Fibroblast of lung (primary cell): ENCODE measurements at regions not wholly inside any gene's neighbourhood (a gene's known extent, or its start where the extent isn't known, plus 50 kb on each side); places are given as distances from the start of the nearest gene placed in this dataset.
"Not testable (repeated sequence)": the region's sequence is repeated elsewhere in the genome, so short reads cannot be mapped to it uniquely, and the experiment has no call there.

ENCODE experiments used
- DNase-seq, 2 donors: peaks; one replicate each; pipeline versions ENCODE4 v3.0.0 to v3.0.0-alpha.2; 2010; ENCODE audit warnings: low read depth in 2 of 2
- H2AFZ ChIP-seq: 2 replicates; pipeline ENCODE4 v1.5.1; 2012; ENCODE audit warnings: low read length, control low read depth, inconsistent platforms
- H3K27ac ChIP-seq: 2 replicates; pipeline ENCODE4 v1.5.1; 2011; ENCODE audit warnings: low read length, control low read depth; ENCODE audit not compliant: insufficient read depth
- H3K27me3 ChIP-seq: 2 replicates; pipeline ENCODE4 v1.5.1; 2011; ENCODE audit warnings: mild to moderate bottlenecking, low read length; ENCODE audit not compliant: control insufficient read depth, insufficient read depth
- H3K36me3 ChIP-seq: 2 replicates; pipeline ENCODE4 v1.5.1; 2011; ENCODE audit warnings: low read length; ENCODE audit not compliant: control insufficient read depth, insufficient read depth
- H3K4me1 ChIP-seq: 2 replicates; pipeline ENCODE4 v1.5.1; 2011; ENCODE audit warnings: low read length; ENCODE audit not compliant: control insufficient read depth, insufficient read depth; ENCODE audit errors: extremely low read depth
- H3K4me2 ChIP-seq: 2 replicates; pipeline ENCODE4 v1.5.1; 2011; ENCODE audit warnings: low read length, control low read depth; ENCODE audit not compliant: insufficient read depth; ENCODE audit errors: extremely low read depth
- H3K4me3 ChIP-seq, 4 experiments: fragments of 200-600 bp in 1 of 4; sonication (generic) in 1 of 4; replicated peaks in 1 of 4; 2 replicates each; pipeline ENCODE4 v1.5.1; 2011 to 2016; ENCODE audit warnings: low read length in 4 of 4, low read depth in 3 of 4, mild to moderate bottlenecking in 3 of 4, control low read depth in 2 of 4, inconsistent platforms in 1 of 4, mixed read lengths in 1 of 4; ENCODE audit not compliant: insufficient read depth in 1 of 4; ENCODE audit errors: control extremely low read depth in 1 of 4
- H3K79me2 ChIP-seq: 2 replicates; pipeline ENCODE4 v1.5.1; 2012; ENCODE audit warnings: mild to moderate bottlenecking, low read length, inconsistent platforms; ENCODE audit not compliant: control insufficient read depth, insufficient read depth
- H3K9ac ChIP-seq: 2 replicates; pipeline ENCODE4 v1.5.1; 2011; ENCODE audit warnings: mild to moderate bottlenecking, low read length, control low read depth; ENCODE audit not compliant: insufficient read depth
- H3K9me3 ChIP-seq: 2 replicates; pipeline ENCODE4 v1.5.1; 2012; ENCODE audit warnings: low read depth, low read length; ENCODE audit not compliant: control insufficient read depth, insufficient read depth
- H4K20me1 ChIP-seq: 2 replicates; pipeline ENCODE4 v1.5.1; 2011; ENCODE audit warnings: low read length; ENCODE audit not compliant: control insufficient read depth, insufficient read depth; ENCODE audit errors: extremely low read depth
- CTCF ChIP-seq, 2 donors: IDR thresholded peaks in 1 of 2; conservative IDR thresholded peaks in 1 of 2; 1 replicate in 1 of 2; 2 replicates in 1 of 2; pipeline ENCODE4 v1.5.1; 2011 to 2012; ENCODE audit warnings: low read length in 2 of 2, control low read depth in 1 of 2, inconsistent platforms in 1 of 2, low read depth in 1 of 2, mild to moderate bottlenecking in 1 of 2
- EZH2 ChIP-seq: IDR thresholded peaks from 2 replicates; pipeline ENCODE4 v1.5.1; 2012; ENCODE audit warnings: low read length, control low read depth, mild to moderate bottlenecking; ENCODE audit errors: missing control alignments

GRCh38 chr6:82111818-82112217 is 135.7 kb downstream of the IBTK start:
- H3K27me3 ChIP-seq = no peaks in the 10 kb centered on the region
- H3K4me2 ChIP-seq = no peak overlapping the region
- no peak for TF ChIP-seq CTCF (conservative IDR thresholded peaks at IDR 0.05 in 1 of 2, IDR thresholded peaks at IDR 0.05 in 1 of 2; ENCODE audit: low read depth in 1 of 2, low read length in 2 of 2)
- no peak for TF ChIP-seq EZH2
- no peaks in the 10 kb centered on the region for H3K36me3 ChIP-seq
- no peaks in the 10 kb centered on the region for H4K20me1 ChIP-seq
- no peak overlapping the region for H2AFZ ChIP-seq
- H3K4me3 ChIP-seq = no peak overlapping the region
- H3K79me2 ChIP-seq = no peaks in the 10 kb centered on the region
- no peak overlapping the region for H3K27ac ChIP-seq
- no peaks in the 10 kb centered on the region for H3K9me3 ChIP-seq
- no peak overlapping the region for H3K9ac ChIP-seq
- no peaks in the 10 kb centered on the region for H3K4me1 ChIP-seq
- no peak for DNase-seq

GRCh38 chr6:82111114-82111513 is 136.4 kb downstream of the IBTK start:
- Histone ChIP-seq H3K27me3 (no peaks in the 10 kb centered on the region), H3K9ac (no peak overlapping the region), H2AFZ (no peak overlapping the region), H3K4me3 (no peak overlapping the region), H3K27ac (no peak overlapping the region), H3K4me2 (no peak overlapping the region), H3K9me3 (no peaks in the 10 kb centered on the region), H4K20me1 (no peaks in the 10 kb centered on the region), H3K36me3 (no peaks in the 10 kb centered on the region), H3K4me1 (no peaks in the 10 kb centered on the region), H3K79me2 (no peaks in the 10 kb centered on the region)
- no peak for DNase-seq
- TF ChIP-seq CTCF (conservative IDR thresholded peaks at IDR 0.05 in 1 of 2, IDR thresholded peaks at IDR 0.05 in 1 of 2; ENCODE audit: low read depth in 1 of 2, low read length in 2 of 2) = no peak
- no peak for TF ChIP-seq EZH2

- not testable (repeated sequence) for H3K79me2 ChIP-seq, H3K4me2 ChIP-seq, H3K36me3 ChIP-seq, DNase-seq, H3K9me3 ChIP-seq, H4K20me1 ChIP-seq, H3K9ac ChIP-seq, H3K4me3 ChIP-seq, H3K4me1 ChIP-seq, H3K27me3 ChIP-seq, H3K27ac ChIP-seq, H2AFZ ChIP-seq
Observed at GRCh38 chr6:82103171-82103570, 144.4 kb downstream of the IBTK start.

GRCh38 chr6:82101374-82102114 is 146.0 kb downstream of the IBTK start:
- not testable (repeated sequence) for DNase-seq, H3K9ac ChIP-seq, H3K79me2 ChIP-seq, H3K4me2 ChIP-seq, H3K4me3 ChIP-seq, H3K27ac ChIP-seq, H3K36me3 ChIP-seq, H4K20me1 ChIP-seq, H3K9me3 ChIP-seq, H3K4me1 ChIP-seq, H2AFZ ChIP-seq, H3K27me3 ChIP-seq

GRCh38 chr6:82100763-82101162 is 146.8 kb downstream of the IBTK start:
- H2AFZ ChIP-seq, H3K79me2 ChIP-seq, H4K20me1 ChIP-seq, H3K4me3 ChIP-seq, DNase-seq, H3K36me3 ChIP-seq, H3K9me3 ChIP-seq, H3K4me2 ChIP-seq, H3K4me1 ChIP-seq, H3K27me3 ChIP-seq, H3K27ac ChIP-seq, H3K9ac ChIP-seq: not testable (repeated sequence)
